DOHH2 (cell line): ENCODE measurements at regions not wholly inside any gene's neighbourhood (a gene's known extent, or its start where the extent isn't known, plus 50 kb on each side); places are given as distances from the start of the nearest gene placed in this dataset.

Experiments used
- H3F3A ChIP-seq: fragments of 200-600 bp; sonication (generic), shearing (Covaris generic); 2 replicates; pipeline ENCODE4 v1.6.0; 2016; ENCODE audit warnings: antibody characterized with exemption, mild to moderate bottlenecking; ENCODE audit not compliant: control insufficient read depth, insufficient read depth
- H3K27ac ChIP-seq: fragments of 200-600 bp; sonication (generic); 2 replicates; pipeline ENCODE4 v1.5.1; 2014; ENCODE audit warnings: low read depth, mild to moderate bottlenecking, low read length, moderate library complexity
- H3K27me3 ChIP-seq: fragments of 200-600 bp; sonication (generic); 2 replicates; pipeline ENCODE4 v1.6.1; 2014; ENCODE audit warnings: mild to moderate bottlenecking, low read length, mixed read lengths; ENCODE audit not compliant: control insufficient read depth
- H3K36me3 ChIP-seq: fragments of 200-600 bp; sonication (generic); 2 replicates; pipeline ENCODE4 v1.6.1; 2014; ENCODE audit warnings: mild to moderate bottlenecking, low read length, moderate library complexity, mixed read lengths; ENCODE audit not compliant: control insufficient read depth
- H3K4me1 ChIP-seq: fragments of 200-600 bp; sonication (generic); 2 replicates; pipeline ENCODE4 v1.6.1; 2014; ENCODE audit warnings: mild to moderate bottlenecking, low read length, mixed read lengths; ENCODE audit not compliant: control insufficient read depth
- H3K4me2 ChIP-seq: fragments of 200-600 bp; sonication (generic); 2 replicates; pipeline ENCODE4 v1.6.0; 2014; ENCODE audit warnings: mild to moderate bottlenecking, low read length, moderate library complexity
- H3K4me3 ChIP-seq: fragments of 200-600 bp; sonication (generic); 2 replicates; pipeline ENCODE4 v1.5.1; 2014; ENCODE audit warnings: mild to moderate bottlenecking, low read length, mixed read lengths
- H3K79me2 ChIP-seq: fragments of 200-600 bp; sonication (generic); 2 replicates; pipeline ENCODE4 v1.6.1; 2014; ENCODE audit warnings: mild to moderate bottlenecking, low read length, mixed read lengths; ENCODE audit not compliant: control insufficient read depth
- H3K9me2 ChIP-seq: fragments of 200-600 bp; sonication (generic); replicated peaks from 2 replicates; pipeline ENCODE4 v1.6.1; 2014; ENCODE audit warnings: mild to moderate bottlenecking, low read length, mixed read lengths; ENCODE audit not compliant: control insufficient read depth
- H3K9me3 ChIP-seq: fragments of 200-600 bp; sonication (generic); 2 replicates; pipeline ENCODE4 v1.6.1; 2014; ENCODE audit warnings: antibody characterized with exemption, low read length, mixed read lengths; ENCODE audit not compliant: control insufficient read depth, insufficient read depth
- H4K20me1 ChIP-seq: fragments of 200-600 bp; sonication (generic); 2 replicates; pipeline ENCODE4 v1.6.0; 2014; ENCODE audit warnings: low read depth, mild to moderate bottlenecking, antibody characterized with exemption, low read length, moderate library complexity; ENCODE audit not compliant: control insufficient read depth, insufficient read depth
- EZH2phosphoT487 ChIP-seq: fragments of 200-600 bp; sonication (generic); IDR thresholded peaks from 2 replicates; pipeline ENCODE4 v1.6.1; 2017; ENCODE audit warnings: borderline replicate concordance, mild to moderate bottlenecking, antibody characterized with exemption, low read length, moderate library complexity, mixed read lengths
- TF ChIP-seq, protein P1 (sequence below): fragments of 200-600 bp; sonication (generic); IDR thresholded peaks from one replicate; pipeline ENCODE4 v1.5.1; 2014; ENCODE audit warnings: antibody characterized with exemption, mild to moderate bottlenecking, low read depth, low read length; ENCODE audit not compliant: poor library complexity, severe bottlenecking

DNA sequence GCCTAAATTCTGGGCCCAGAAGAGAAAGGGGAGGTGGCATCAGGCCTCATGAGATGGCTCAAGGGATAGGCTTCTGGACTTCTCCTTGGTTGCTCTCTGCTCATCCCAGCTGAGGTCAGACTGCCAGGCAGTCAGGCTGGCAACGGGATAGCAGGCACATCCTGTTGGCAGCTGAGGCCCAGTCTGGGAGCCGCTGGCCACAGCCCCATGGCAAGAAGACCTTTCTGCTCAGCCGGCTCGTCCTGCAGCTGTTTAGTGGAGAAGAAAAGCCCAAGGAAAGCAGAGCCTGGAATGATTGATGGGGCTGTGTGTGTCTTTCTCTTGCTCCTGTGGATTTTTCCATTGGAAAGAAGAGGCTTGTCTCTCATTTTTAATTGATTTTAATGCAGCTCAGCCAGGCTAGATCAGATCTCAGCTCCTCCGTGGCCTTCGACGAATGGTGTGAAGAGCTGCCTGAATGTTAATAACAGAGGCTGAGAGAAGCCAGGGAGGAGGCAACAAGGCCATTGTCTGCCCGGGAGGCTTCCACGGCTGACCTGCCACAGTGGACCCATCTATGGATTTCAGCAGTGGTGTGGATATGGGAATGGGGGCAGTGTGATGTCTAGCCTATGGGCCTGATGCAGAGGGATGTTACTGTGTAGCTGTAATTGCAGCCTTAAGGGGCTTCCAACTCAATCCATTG lies 99.5 kb downstream of the HS1BP3 start:
- no peak overlapping the region for H3K27ac ChIP-seq
- H3F3A ChIP-seq = no peaks in the 10 kb centered on the region
- peaks cover 3% of the 10 kb centered on the region; the same call in 1 of the 2 replicates for H3K27me3 ChIP-seq
- no peaks in the 10 kb centered on the region for H3K36me3 ChIP-seq
- no peak overlapping the region for H3K4me3 ChIP-seq
- H3K9me3 ChIP-seq = no peaks in the 10 kb centered on the region
- no peak overlapping the region for H3K4me2 ChIP-seq
- no peaks in the 10 kb centered on the region for H4K20me1 ChIP-seq
- no peaks in the 10 kb centered on the region for H3K79me2 ChIP-seq
- H3K4me1 ChIP-seq = no peaks in the 10 kb centered on the region
- no peaks in the 10 kb centered on the region for H3K9me2 ChIP-seq
- no peak for TF ChIP-seq EZH2phosphoT487
- TF ChIP-seq, protein P1, sequence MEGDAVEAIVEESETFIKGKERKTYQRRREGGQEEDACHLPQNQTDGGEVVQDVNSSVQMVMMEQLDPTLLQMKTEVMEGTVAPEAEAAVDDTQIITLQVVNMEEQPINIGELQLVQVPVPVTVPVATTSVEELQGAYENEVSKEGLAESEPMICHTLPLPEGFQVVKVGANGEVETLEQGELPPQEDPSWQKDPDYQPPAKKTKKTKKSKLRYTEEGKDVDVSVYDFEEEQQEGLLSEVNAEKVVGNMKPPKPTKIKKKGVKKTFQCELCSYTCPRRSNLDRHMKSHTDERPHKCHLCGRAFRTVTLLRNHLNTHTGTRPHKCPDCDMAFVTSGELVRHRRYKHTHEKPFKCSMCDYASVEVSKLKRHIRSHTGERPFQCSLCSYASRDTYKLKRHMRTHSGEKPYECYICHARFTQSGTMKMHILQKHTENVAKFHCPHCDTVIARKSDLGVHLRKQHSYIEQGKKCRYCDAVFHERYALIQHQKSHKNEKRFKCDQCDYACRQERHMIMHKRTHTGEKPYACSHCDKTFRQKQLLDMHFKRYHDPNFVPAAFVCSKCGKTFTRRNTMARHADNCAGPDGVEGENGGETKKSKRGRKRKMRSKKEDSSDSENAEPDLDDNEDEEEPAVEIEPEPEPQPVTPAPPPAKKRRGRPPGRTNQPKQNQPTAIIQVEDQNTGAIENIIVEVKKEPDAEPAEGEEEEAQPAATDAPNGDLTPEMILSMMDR = no peak

DNA sequence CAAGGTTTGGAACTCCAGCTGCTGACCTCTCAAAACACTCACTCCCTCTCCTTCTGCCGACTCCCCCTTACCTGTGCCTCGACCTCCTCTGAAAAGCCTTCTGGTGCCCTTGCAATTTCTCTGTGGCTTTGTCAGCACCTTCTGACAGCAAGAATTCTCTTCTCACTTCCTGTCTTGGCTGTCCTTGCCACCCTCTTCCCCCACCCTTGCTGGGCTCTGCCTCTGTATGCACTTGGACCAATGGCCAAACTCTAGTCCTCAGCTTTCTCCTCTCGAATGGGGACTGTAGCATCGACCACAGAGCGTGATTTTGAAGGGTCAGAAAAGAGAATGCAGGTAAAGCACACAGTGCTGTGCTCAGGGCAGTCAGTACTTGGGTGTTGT lies 99.0 kb downstream of the HS1BP3 start:
- no peaks in the 10 kb centered on the region for H3K79me2 ChIP-seq
- H3K27me3 ChIP-seq = peaks cover 8% of the 10 kb centered on the region
- H3K27ac ChIP-seq = no peak overlapping the region
- no peak for TF ChIP-seq EZH2phosphoT487
- TF ChIP-seq, protein P1 = no peak
- no peaks in the 10 kb centered on the region for H3K36me3 ChIP-seq
- no peaks in the 10 kb centered on the region for H3F3A ChIP-seq
- H3K9me2 ChIP-seq = no peaks in the 10 kb centered on the region
- no peaks in the 10 kb centered on the region for H4K20me1 ChIP-seq
- no peak overlapping the region for H3K4me3 ChIP-seq
- H3K4me2 ChIP-seq = no peak overlapping the region
- no peaks in the 10 kb centered on the region for H3K4me1 ChIP-seq
- H3K9me3 ChIP-seq = no peaks in the 10 kb centered on the region

DNA sequence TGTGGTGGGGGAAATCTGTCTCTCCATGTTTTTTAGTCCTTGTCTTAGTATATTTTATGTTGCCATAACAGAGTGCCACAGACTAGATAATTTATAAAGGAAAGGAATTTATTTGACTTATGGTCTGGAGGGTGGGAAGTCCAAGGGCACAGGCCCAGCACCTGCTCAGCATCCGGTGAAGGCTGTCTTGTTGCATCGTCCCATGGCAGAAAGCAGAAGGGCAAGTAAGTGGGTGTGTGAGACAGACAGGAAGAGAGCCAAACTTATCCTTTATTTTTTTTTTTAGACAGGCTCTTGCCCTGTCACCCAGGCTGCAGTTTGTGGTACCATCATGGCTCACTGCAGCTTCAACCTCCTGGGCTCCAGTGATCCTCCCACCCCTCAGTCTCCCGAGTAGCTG lies 98.1 kb downstream of the HS1BP3 start:
- Histone ChIP-seq H3K79me2 (no peaks in the 10 kb centered on the region), H3K9me3 (no peaks in the 10 kb centered on the region), H3K27ac (no peak overlapping the region), H3K4me3 (no peak overlapping the region), H3K36me3 (no peaks in the 10 kb centered on the region), H3K27me3 (peaks cover 8% of the 10 kb centered on the region), H4K20me1 (no peaks in the 10 kb centered on the region), H3K9me2 (no peaks in the 10 kb centered on the region), H3K4me2 (no peak overlapping the region), H3K4me1 (no peaks in the 10 kb centered on the region), H3F3A (no peaks in the 10 kb centered on the region)
- TF ChIP-seq EZH2phosphoT487 = no peak
- TF ChIP-seq, protein P1 = no peak
